Nucleus accumbens (tissue), 56 donors: ENCODE measurements at regions not wholly inside any gene's neighbourhood (a gene's known extent, or its start where the extent isn't known, plus 50 kb on each side); places are given as distances from the start of the nearest gene placed in this dataset.

Source experiments
- DNase-seq, 56 donors: peaks; one replicate each; lab custom pipeline; 2025; lab: John Stamatoyannopoulos, UW

- DNase-seq = no peak
Measured at GRCh38 chr20:4070323-4071177, 55.2 kb upstream of the RNF24 start.

GRCh38 chr20:4069751-4070150 is 54.4 kb upstream of the RNF24 start:
- no peak for DNase-seq

DNA sequence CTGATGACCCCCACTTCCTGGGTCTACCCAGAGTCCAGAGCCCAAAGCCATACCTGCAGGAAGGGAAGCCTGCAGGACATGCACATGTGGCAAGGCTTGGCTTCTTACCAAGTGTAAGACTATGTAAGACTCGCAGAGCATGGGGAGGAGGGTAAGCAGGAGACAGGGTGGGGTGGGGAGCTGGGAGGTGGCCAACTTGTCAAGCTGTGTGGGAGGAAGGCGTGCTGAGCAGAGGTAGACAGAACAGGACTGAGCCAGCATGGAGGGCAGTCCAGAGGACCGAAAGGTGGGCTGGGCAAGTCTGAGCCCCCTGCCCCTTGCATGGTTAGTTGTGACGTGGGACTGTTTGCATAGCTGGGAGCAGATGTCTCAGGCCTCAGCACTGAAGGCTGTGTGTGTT is 53.4 kb upstream of the RNF24 start:
- DNase-seq = no peak

- no peak for DNase-seq
Measured at GRCh38 chr20:4067600-4068261, 52.4 kb upstream of the RNF24 start.

GRCh38 chr20:4066551-4066950 is 51.2 kb upstream of the RNF24 start:
- DNase-seq = no peak

- no peak for DNase-seq
Measured at GRCh38 chr20:4065391-4065844, 50.1 kb upstream of the RNF24 start.
